Right lobe of liver (tissue), 6 donors: ENCODE measurements at regions not wholly inside any gene's neighbourhood (a gene's known extent, or its start where the extent isn't known, plus 50 kb on each side); places are given as distances from the start of the nearest gene placed in this dataset.

Experiments
- ATAC-seq, 4 donors: fragments of 200-7000 bp; cut with Tn5 transposase; one replicate each; pipeline ENCODE4 v1.9.1; 2020; ENCODE audit warnings: mild to moderate bottlenecking in 4 of 4, moderate library complexity in 4 of 4
- DNase-seq, 3 donors: peaks; one replicate each; pipeline ENCODE4 v3.0.0-alpha.2; 2020
- H3K27ac ChIP-seq, 3 donors: fragments of 200-600 bp; one replicate each; pipeline ENCODE4 v1.8.0; 2022
- H3K27me3 ChIP-seq, 2 donors: fragments of 200-600 bp; one replicate each; pipeline ENCODE4 v1.8.0; 2022
- H3K36me3 ChIP-seq, 4 donors: fragments of 200-600 bp; sonication (generic) in 1 of 4; one replicate each; pipeline versions ENCODE4 v1.5.1 to v1.8.0; 2017 to 2022; ENCODE audit warnings: control low read depth in 1 of 4
- H3K4me1 ChIP-seq, 4 donors: fragments of 200-600 bp; sonication (generic) in 1 of 4; one replicate each; pipeline versions ENCODE4 v1.5.1 to v1.8.0; 2017 to 2022; ENCODE audit warnings: control low read depth in 1 of 4
- H3K4me3 ChIP-seq, 3 donors: fragments of 200-600 bp; one replicate each; pipeline ENCODE4 v1.8.0; 2022
- H3K9me3 ChIP-seq, 4 donors: fragments of 200-600 bp; sonication (generic) in 1 of 4; one replicate each; pipeline versions ENCODE4 v1.5.1 to v1.8.0; 2017 to 2022; ENCODE audit warnings: control low read depth in 1 of 4
- CTCF ChIP-seq, 4 donors: fragments of 200-600 bp in 3 of 4; fragments of 450-650 bp in 1 of 4; IDR thresholded peaks; one replicate each; pipeline versions ENCODE4 v1.5.1 to v1.8.0; 2016 to 2022; ENCODE audit warnings: antibody characterized with exemption in 4 of 4, mild to moderate bottlenecking in 2 of 4
- POLR2A ChIP-seq: fragments of 450-650 bp; IDR thresholded peaks from one replicate; pipeline ENCODE4 v1.6.1; 2017; ENCODE audit warnings: antibody characterized with exemption, mild to moderate bottlenecking
- WGBS: methylation state at CpG from one replicate; pipeline ENCODE4 v1.1.6; 2018; ENCODE audit warnings: low coverage, low lambda C conversion rate; ENCODE audit not compliant: insufficient coverage; ENCODE audit errors: missing lambda C conversion rate; 5-methylcytosine and 5-hydroxymethylcytosine counted together
- intact Hi-C, 2 donors: fragments of 100-400 bp; cut with DNase I; formaldehyde crosslinking; loops; one replicate each; pipeline versions ENCODE4 v1.11.2 to v1.14.1; 2022
- donor health status: DM: no; HTN: yes; CAD: no.
- donor health status: DM: no; HTN: no; CAD: no.
- donor health status: DM: no; HTN: no; CAD: no.
- donor health status: DM: no; HTN: yes; CAD: no.
- donor health status: DM: no; HTN: yes; CAD: no.

- Histone ChIP-seq H3K27ac (no peak overlapping the region), H3K27me3 (no peaks in the 10 kb centered on the region), H3K4me3 (no peak overlapping the region), H3K4me1 (no peaks in the 10 kb centered on the region), H3K9me3 (no peaks in the 10 kb centered on the region), H3K36me3 (no peaks in the 10 kb centered on the region)
- TF ChIP-seq CTCF (IDR thresholded peaks at IDR 0.05) (no peak), POLR2A (no peak)
- 51% methylated on average over 10 of the region's 10 CpGs for WGBS
- ATAC-seq (no peak), DNase-seq (no peak)
- intact Hi-C loops, result no loop called here
These were observed 276.9 kb downstream of the SKAP2 start for GRCh38 chr7:26587536-26587935.

GRCh38 chr7:26588511-26588910 is 275.9 kb downstream of the SKAP2 start:
- TF ChIP-seq POLR2A (no peak), CTCF (IDR thresholded peaks at IDR 0.05) (no peak)
- intact Hi-C loops, result no loop called here
- DNase-seq (no peak), ATAC-seq (no peak)
- Histone ChIP-seq H3K4me1 (no peaks in the 10 kb centered on the region), H3K36me3 (no peaks in the 10 kb centered on the region), H3K9me3 (no peaks in the 10 kb centered on the region), H3K4me3 (no peak overlapping the region), H3K27me3 (no peaks in the 10 kb centered on the region), H3K27ac (no peak overlapping the region)
- WGBS, result 80% methylated on average over 1 of the region's 1 CpG

DNA sequence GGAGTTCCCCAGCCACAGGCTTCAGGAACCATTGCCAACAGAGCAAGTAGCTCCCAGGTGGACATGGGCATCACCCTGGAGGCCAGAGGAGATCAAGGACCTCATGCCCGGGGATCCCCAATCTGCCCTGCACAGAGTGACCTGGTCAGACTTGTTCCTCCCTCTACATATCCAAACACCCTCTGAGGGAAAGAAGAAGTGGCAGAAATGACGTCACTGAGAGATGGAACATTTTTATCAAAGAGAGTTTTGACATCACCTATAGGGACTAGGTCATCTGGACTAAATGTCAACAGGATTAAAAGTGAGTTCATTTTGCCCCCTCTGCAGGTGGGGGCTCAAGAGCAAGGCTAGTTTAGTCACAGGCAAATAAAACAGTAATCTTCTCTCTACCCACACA is 273.7 kb downstream of the SKAP2 start:
- H3K4me1 ChIP-seq, result no peaks in the 10 kb centered on the region
- 68% methylated on average over 2 of the region's 2 CpGs for WGBS

GRCh38 chr7:26592011-26592410 is 272.4 kb downstream of the SKAP2 start:
- TF ChIP-seq POLR2A (no peak), CTCF (IDR thresholded peaks at IDR 0.05) (no peak)
- no peaks in the 10 kb centered on the region for H3K9me3 ChIP-seq
- no peaks in the 10 kb centered on the region for H3K36me3 ChIP-seq
- no peaks in the 10 kb centered on the region for H3K27me3 ChIP-seq
- H3K4me1 ChIP-seq, result no peaks in the 10 kb centered on the region
- no peak overlapping the region for H3K4me3 ChIP-seq
- DNase-seq, result no peak
- H3K27ac ChIP-seq, result no peak overlapping the region
- no peak for ATAC-seq
- intact Hi-C loops, result no loop called here

More for the DNA sequence above, 273.7 kb downstream of the SKAP2 start:
- ATAC-seq, result no peak
- TF ChIP-seq CTCF (IDR thresholded peaks at IDR 0.05), result no peak
- no peak for TF ChIP-seq POLR2A
- H3K36me3 ChIP-seq, result no peaks in the 10 kb centered on the region
- intact Hi-C loops, result no loop called here
- no peaks in the 10 kb centered on the region for H3K9me3 ChIP-seq
- H3K27me3 ChIP-seq, result no peaks in the 10 kb centered on the region
- H3K27ac ChIP-seq, result no peak overlapping the region
- DNase-seq, result no peak
- no peak overlapping the region for H3K4me3 ChIP-seq

- DNase-seq, result no peak
- ATAC-seq, result no peak
- no peak overlapping the region for H3K4me3 ChIP-seq
- no peaks in the 10 kb centered on the region for H3K36me3 ChIP-seq
- no peak overlapping the region for H3K27ac ChIP-seq
- H3K4me1 ChIP-seq, result no peaks in the 10 kb centered on the region
- intact Hi-C loops, result no loop called here
- WGBS, result 52% methylated on average over 7 of the region's 9 CpGs
- no peaks in the 10 kb centered on the region for H3K9me3 ChIP-seq
- TF ChIP-seq POLR2A (no peak), CTCF (IDR thresholded peaks at IDR 0.05) (no peak)
- H3K27me3 ChIP-seq, result no peaks in the 10 kb centered on the region
These were observed 271.0 kb downstream of the SKAP2 start for GRCh38 chr7:26593393-26593792.
